ENCODE measurements at regions not wholly inside any gene's neighbourhood (a gene's known extent, or its start where the extent isn't known, plus 50 kb on each side); places are given as distances from the start of the nearest gene placed in this dataset.

DNA sequence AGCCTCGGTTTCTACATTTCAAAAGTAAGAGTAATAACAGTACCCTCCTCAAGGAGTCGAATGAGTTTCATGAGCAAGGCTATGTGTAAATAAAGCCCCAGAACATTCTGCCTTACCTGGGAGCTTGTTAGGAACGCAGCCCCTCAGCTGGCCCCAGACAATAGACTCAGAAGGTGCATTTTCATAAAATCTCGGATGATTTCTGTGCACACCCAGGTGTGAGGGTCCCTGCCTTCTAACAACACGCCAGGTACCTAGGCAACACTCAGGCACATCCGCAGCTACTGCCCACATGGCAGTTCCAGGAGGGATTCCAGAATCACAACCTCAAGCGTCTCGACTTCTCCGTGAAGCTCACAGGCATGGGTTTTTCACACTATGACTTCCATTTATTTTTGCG is 226.5 kb upstream of the CDH4 start:
- Mint-ChIP-seq H3K36me3 (ENCODE audit: low read depth) (no peaks in the 10 kb centered on the region), H3K4me3 (no peak overlapping the region), H3K4me1 (ENCODE audit: low read depth) (no peaks in the 10 kb centered on the region), H3K27me3 (no peaks in the 10 kb centered on the region), H3K27ac (no peak overlapping the region), H3K9me3 (peaks cover 3% of the 10 kb centered on the region)
- POLR2A ChIA-PET = interaction anchor here (0.7 kb wide), 1 partner anchor 12 kb away, joined by 5 read pairs; no protein-coding TSS in a partner anchor
- ATAC-seq (ENCODE audit: poor library complexity) (no peak), DNase-seq (no peak)
- CTCF ChIA-PET = no interaction called here
- intact Hi-C loops (cut with DNase I, micrococcal nuclease) = no loop called here
- Histone ChIP-seq H3K27ac (ENCODE audit: low read depth in 1 of 2, low read length in 2 of 2) (no peak overlapping the region), H3K9me3 (ENCODE audit: control insufficient read depth in 1 of 2, insufficient read depth in 1 of 2, low read length in 2 of 2) (peaks cover 0 to 8% of the 10 kb centered on the region in 2 experiments), H3K4me1 (ENCODE audit: insufficient read depth, low read length) (no peaks in the 10 kb centered on the region), H3K36me3 (ENCODE audit: insufficient read depth, low read length) (no peaks in the 10 kb centered on the region), H3K27me3 (ENCODE audit: control insufficient read depth in 1 of 2, insufficient read depth in 2 of 2, low read length in 2 of 2) (no peaks in the 10 kb centered on the region), H3K4me3 (ENCODE audit: low read length) (no peak overlapping the region)
- TF ChIP-seq, protein P1, sequence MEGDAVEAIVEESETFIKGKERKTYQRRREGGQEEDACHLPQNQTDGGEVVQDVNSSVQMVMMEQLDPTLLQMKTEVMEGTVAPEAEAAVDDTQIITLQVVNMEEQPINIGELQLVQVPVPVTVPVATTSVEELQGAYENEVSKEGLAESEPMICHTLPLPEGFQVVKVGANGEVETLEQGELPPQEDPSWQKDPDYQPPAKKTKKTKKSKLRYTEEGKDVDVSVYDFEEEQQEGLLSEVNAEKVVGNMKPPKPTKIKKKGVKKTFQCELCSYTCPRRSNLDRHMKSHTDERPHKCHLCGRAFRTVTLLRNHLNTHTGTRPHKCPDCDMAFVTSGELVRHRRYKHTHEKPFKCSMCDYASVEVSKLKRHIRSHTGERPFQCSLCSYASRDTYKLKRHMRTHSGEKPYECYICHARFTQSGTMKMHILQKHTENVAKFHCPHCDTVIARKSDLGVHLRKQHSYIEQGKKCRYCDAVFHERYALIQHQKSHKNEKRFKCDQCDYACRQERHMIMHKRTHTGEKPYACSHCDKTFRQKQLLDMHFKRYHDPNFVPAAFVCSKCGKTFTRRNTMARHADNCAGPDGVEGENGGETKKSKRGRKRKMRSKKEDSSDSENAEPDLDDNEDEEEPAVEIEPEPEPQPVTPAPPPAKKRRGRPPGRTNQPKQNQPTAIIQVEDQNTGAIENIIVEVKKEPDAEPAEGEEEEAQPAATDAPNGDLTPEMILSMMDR (IDR thresholded peaks at IDR 0.05) = no peak

DNA sequence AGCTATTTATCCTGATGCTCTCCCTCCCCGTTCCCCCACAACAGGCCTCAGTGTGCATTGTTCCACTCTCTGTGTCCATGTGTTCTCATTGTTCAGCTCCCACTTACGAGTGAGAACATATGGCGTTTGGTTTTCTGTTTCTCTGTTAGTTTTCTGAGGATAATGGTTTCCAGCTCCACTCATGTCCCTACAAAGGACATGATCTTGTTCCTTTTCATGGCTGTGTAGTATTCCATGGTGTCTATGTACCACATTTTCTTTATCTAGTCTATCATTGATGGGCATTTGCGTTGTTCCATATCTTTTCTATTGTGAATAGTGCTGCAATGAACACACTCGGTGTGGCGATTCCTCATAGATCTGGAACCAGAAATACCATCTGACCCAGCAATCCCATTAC is 225.9 kb upstream of the CDH4 start:
- Histone ChIP-seq H3K9me3 (ENCODE audit: control insufficient read depth in 1 of 2, insufficient read depth in 1 of 2, low read length in 2 of 2) (peaks cover 0 to 13% of the 10 kb centered on the region in 2 experiments), H3K27me3 (ENCODE audit: control insufficient read depth in 1 of 2, insufficient read depth in 2 of 2, low read length in 2 of 2) (no peaks in the 10 kb centered on the region), H3K4me1 (ENCODE audit: insufficient read depth, low read length) (no peaks in the 10 kb centered on the region), H3K4me3 (ENCODE audit: low read length) (no peak overlapping the region), H3K36me3 (ENCODE audit: insufficient read depth, low read length) (no peaks in the 10 kb centered on the region), H3K27ac (ENCODE audit: low read depth in 1 of 2, low read length in 2 of 2) (no peak overlapping the region)
- Mint-ChIP-seq H3K9me3 (peaks cover 3% of the 10 kb centered on the region), H3K4me1 (ENCODE audit: low read depth) (no peaks in the 10 kb centered on the region), H3K27me3 (no peaks in the 10 kb centered on the region), H3K4me3 (no peak overlapping the region), H3K36me3 (ENCODE audit: low read depth) (no peaks in the 10 kb centered on the region), H3K27ac (no peak overlapping the region)
- TF ChIP-seq, protein P1 (IDR thresholded peaks at IDR 0.05) = no peak
- ChIA-PET CTCF (no interaction called here), POLR2A (interaction anchor here (0.7 kb wide), 1 partner anchor 11 kb away, joined by 5 read pairs; no protein-coding TSS in a partner anchor)
- intact Hi-C loops (cut with DNase I, micrococcal nuclease) = no loop called here
- no peak for DNase-seq
- ATAC-seq (ENCODE audit: poor library complexity) = no peak

DNA sequence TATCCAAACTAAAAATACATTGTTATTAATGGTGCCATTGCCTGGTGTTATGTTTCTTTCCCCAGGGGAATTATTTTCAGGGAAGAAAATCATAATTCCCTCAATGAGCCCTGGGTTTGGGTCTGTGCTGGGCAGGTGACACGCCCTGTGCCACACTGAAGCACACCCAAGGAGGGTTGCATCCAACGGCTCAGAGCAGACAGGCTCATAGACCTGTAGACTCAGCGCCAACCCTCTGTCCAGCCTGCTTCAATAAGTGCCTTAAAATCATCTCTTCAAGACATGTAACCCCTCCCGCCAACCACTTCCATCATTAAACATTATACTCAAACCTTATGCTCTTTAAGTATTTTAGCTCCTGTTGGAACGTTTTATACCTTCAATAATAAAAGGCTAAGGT is 225.3 kb upstream of the CDH4 start:
- Histone ChIP-seq H3K9me3 (ENCODE audit: control insufficient read depth in 1 of 2, insufficient read depth in 1 of 2, low read length in 2 of 2) (peaks cover 0 to 17% of the 10 kb centered on the region in 2 experiments), H3K36me3 (ENCODE audit: insufficient read depth, low read length) (no peaks in the 10 kb centered on the region), H3K27ac (ENCODE audit: low read depth in 1 of 2, low read length in 2 of 2) (no peak overlapping the region), H3K4me3 (ENCODE audit: low read length) (no peak overlapping the region), H3K27me3 (ENCODE audit: control insufficient read depth in 1 of 2, insufficient read depth in 2 of 2, low read length in 2 of 2) (no peaks in the 10 kb centered on the region), H3K4me1 (ENCODE audit: insufficient read depth, low read length) (no peaks in the 10 kb centered on the region)
- ChIA-PET POLR2A (no interaction called here), CTCF (no interaction called here)
- H3K27ac Mint-ChIP-seq = no peak overlapping the region
- H3K36me3 Mint-ChIP-seq (ENCODE audit: low read depth) = no peaks in the 10 kb centered on the region
- ATAC-seq (ENCODE audit: poor library complexity) (no peak), DNase-seq (no peak)
- no peaks in the 10 kb centered on the region for H3K27me3 Mint-ChIP-seq
- intact Hi-C loops (cut with DNase I, micrococcal nuclease) = no loop called here
- no peak overlapping the region for H3K4me3 Mint-ChIP-seq
- no peaks in the 10 kb centered on the region for H3K4me1 Mint-ChIP-seq (ENCODE audit: low read depth)
- peaks cover 3% of the 10 kb centered on the region for H3K9me3 Mint-ChIP-seq
- TF ChIP-seq, protein P1 (IDR thresholded peaks at IDR 0.05) = no peak

All from CD4-positive, alpha-beta T cell (primary cell).